Suprapubic skin (tissue), 4 donors: ENCODE measurements at regions not wholly inside any gene's neighbourhood (a gene's known extent, or its start where the extent isn't known, plus 50 kb on each side); places are given as distances from the start of the nearest gene placed in this dataset.

ENCODE experiments used
- DNase-seq, 2 donors: peaks; one replicate each; pipeline ENCODE4 v3.0.0-alpha.2; 2019; ENCODE audit warnings: low spot score in 2 of 2
- H3K27ac ChIP-seq: fragments of 200-600 bp; sonication (generic); one replicate; pipeline ENCODE4 v1.5.1; 2019
- H3K27me3 ChIP-seq: fragments of 200-600 bp; sonication (generic); one replicate; pipeline ENCODE4 v1.5.1; 2019
- H3K36me3 ChIP-seq: fragments of 200-600 bp; sonication (generic); one replicate; pipeline ENCODE4 v1.5.1; 2019
- H3K4me1 ChIP-seq: fragments of 200-600 bp; sonication (generic); one replicate; pipeline ENCODE4 v1.5.1; 2019
- H3K4me3 ChIP-seq: fragments of 200-600 bp; sonication (generic); one replicate; pipeline ENCODE4 v1.5.1; 2019; ENCODE audit warnings: mild to moderate bottlenecking
- H3K9me3 ChIP-seq: fragments of 200-600 bp; sonication (generic); one replicate; pipeline ENCODE4 v1.5.1; 2019
- EP300 ChIP-seq: sonication (generic); formaldehyde crosslinking; IDR thresholded peaks from one replicate; pipeline ENCODE4 v1.6.1; 2017; ENCODE audit warnings: antibody characterized with exemption
- POLR2A ChIP-seq, 2 donors: fragments of 450-650 bp; IDR thresholded peaks; one replicate each; pipeline ENCODE4 v1.6.1; 2017; ENCODE audit warnings: antibody characterized with exemption in 2 of 2, mild to moderate bottlenecking in 2 of 2, moderate library complexity in 2 of 2
- POLR2AphosphoS5 ChIP-seq, 3 donors: sonication (generic); formaldehyde crosslinking; IDR thresholded peaks; one replicate each; pipeline ENCODE4 v1.6.1; 2017; ENCODE audit warnings: antibody characterized with exemption in 3 of 3
- WGBS: methylation state at CpG from one replicate; pipeline ENCODE4 v1.1.5; 2018; 5-methylcytosine and 5-hydroxymethylcytosine counted together
- TF ChIP-seq, protein P1 (sequence below), 2 donors: fragments of 200-600 bp in 1 of 2; fragments of 450-650 bp in 1 of 2; sonication (generic) in 1 of 2; IDR thresholded peaks; one replicate each; pipeline ENCODE4 v1.5.1; 2016 to 2019; ENCODE audit warnings: antibody characterized with exemption in 2 of 2, mild to moderate bottlenecking in 1 of 2, moderate library complexity in 1 of 2

DNA sequence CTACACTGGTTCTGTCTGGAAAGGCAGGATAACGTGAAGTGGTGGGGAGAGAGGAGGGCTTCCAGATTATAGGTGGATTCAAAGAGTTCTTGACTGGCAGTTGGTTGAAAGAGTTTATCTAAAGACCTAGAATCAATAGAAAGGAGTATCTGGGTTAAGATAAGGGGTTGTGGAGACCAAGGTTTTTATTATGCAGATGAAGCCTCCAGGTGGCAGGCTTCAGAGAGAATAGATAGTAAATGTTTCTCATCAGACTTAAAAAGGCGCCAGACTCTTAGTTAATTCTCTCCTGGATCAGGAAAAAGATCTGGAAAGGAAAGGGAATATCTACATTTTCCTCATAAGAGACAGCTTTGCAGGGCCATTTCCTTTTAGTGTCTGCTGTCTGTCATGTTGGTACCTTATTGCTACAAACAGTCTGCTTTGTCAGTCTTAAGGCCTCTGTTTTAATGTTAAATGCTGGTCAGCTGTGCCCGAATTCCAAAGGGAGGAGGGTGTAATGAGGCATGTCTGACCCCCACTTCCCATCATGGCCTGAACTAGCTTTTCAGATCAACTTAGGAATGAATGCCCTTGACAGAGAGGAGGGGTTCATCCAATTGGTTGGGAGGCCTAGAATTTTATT lies 401.3 kb downstream of the FUT8 start:
- no peak for DNase-seq
- TF ChIP-seq POLR2A (IDR thresholded peaks at IDR 0.05): no peak
- TF ChIP-seq POLR2AphosphoS5 (IDR thresholded peaks at IDR 0.05): no peak
- TF ChIP-seq, protein P1, sequence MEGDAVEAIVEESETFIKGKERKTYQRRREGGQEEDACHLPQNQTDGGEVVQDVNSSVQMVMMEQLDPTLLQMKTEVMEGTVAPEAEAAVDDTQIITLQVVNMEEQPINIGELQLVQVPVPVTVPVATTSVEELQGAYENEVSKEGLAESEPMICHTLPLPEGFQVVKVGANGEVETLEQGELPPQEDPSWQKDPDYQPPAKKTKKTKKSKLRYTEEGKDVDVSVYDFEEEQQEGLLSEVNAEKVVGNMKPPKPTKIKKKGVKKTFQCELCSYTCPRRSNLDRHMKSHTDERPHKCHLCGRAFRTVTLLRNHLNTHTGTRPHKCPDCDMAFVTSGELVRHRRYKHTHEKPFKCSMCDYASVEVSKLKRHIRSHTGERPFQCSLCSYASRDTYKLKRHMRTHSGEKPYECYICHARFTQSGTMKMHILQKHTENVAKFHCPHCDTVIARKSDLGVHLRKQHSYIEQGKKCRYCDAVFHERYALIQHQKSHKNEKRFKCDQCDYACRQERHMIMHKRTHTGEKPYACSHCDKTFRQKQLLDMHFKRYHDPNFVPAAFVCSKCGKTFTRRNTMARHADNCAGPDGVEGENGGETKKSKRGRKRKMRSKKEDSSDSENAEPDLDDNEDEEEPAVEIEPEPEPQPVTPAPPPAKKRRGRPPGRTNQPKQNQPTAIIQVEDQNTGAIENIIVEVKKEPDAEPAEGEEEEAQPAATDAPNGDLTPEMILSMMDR (IDR thresholded peaks at IDR 0.05): no peak
- Histone ChIP-seq H3K4me3 (no peak overlapping the region), H3K9me3 (no peaks in the 10 kb centered on the region), H3K27ac (no peak overlapping the region), H3K36me3 (no peaks in the 10 kb centered on the region), H3K27me3 (peaks cover 6% of the 10 kb centered on the region), H3K4me1 (no peaks in the 10 kb centered on the region)
- WGBS: 77% methylated on average over 3 of the region's 3 CpGs

- TF ChIP-seq POLR2AphosphoS5 (IDR thresholded peaks at IDR 0.05): no peak
- no peak for DNase-seq
- no peak overlapping the region for H3K27ac ChIP-seq
- H3K4me3 ChIP-seq: no peak overlapping the region
- no peaks in the 10 kb centered on the region for H3K9me3 ChIP-seq
- no peaks in the 10 kb centered on the region for H3K36me3 ChIP-seq
- H3K4me1 ChIP-seq: no peaks in the 10 kb centered on the region
- WGBS: 100% methylated on average over 4 of the region's 4 CpGs
- peaks cover under 1% of the 10 kb centered on the region for H3K27me3 ChIP-seq
Observed at GRCh38 chr14:65815127-65815526, 402.6 kb downstream of the FUT8 start.

GRCh38 chr14:65817011-65817410 lies 404.5 kb downstream of the FUT8 start:
- no peak overlapping the region for H3K27ac ChIP-seq
- TF ChIP-seq, protein P1 (IDR thresholded peaks at IDR 0.05): no peak
- TF ChIP-seq POLR2A (IDR thresholded peaks at IDR 0.05): no peak
- no peak for TF ChIP-seq EP300
- no peak for TF ChIP-seq POLR2AphosphoS5 (IDR thresholded peaks at IDR 0.05)
- no peaks in the 10 kb centered on the region for H3K9me3 ChIP-seq
- H3K27me3 ChIP-seq: no peaks in the 10 kb centered on the region
- no peaks in the 10 kb centered on the region for H3K4me1 ChIP-seq
- H3K36me3 ChIP-seq: no peaks in the 10 kb centered on the region
- WGBS: 73% methylated on average over 1 of the region's 1 CpG
- H3K4me3 ChIP-seq: no peak overlapping the region
- no peak for DNase-seq

GRCh38 chr14:65819569-65819968 lies 407.0 kb downstream of the FUT8 start:
- no peaks in the 10 kb centered on the region for H3K4me1 ChIP-seq
- DNase-seq: no peak
- H3K9me3 ChIP-seq: no peaks in the 10 kb centered on the region
- H3K36me3 ChIP-seq: no peaks in the 10 kb centered on the region
- TF ChIP-seq, protein P1 (IDR thresholded peaks at IDR 0.05): no peak
- no peak for TF ChIP-seq EP300
- H3K27me3 ChIP-seq: no peaks in the 10 kb centered on the region
- no peak overlapping the region for H3K4me3 ChIP-seq
- 68% methylated on average over 5 of the region's 5 CpGs for WGBS
- H3K27ac ChIP-seq: no peak overlapping the region

DNA sequence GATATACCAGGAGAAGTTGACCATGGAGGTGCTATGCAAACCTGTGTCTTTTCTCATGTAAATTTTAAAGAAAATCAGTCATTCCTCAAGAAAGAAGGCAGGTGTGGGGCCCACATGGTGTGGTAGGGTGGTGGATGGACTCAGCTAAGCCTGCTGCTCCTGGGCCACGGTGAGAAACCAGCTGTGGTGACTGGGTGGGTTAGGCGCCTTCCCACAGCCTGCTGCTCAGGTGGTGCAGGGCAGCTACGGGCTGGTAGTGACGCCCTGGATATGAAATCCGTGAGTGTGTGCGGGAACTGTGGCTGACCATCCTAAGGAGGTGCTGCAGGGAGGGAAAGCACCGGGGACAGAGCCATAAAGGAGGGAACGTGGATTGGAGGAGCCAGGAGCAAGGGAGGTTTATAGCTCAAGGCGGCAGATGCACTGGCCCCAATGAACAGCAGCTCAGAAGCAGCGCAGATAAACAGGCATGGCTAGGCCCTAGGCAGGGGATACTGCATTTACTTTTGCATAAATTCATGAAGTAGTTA lies 408.8 kb downstream of the FUT8 start:
- Histone ChIP-seq H3K27ac (no peak overlapping the region), H3K27me3 (no peaks in the 10 kb centered on the region), H3K4me3 (no peak overlapping the region), H3K4me1 (no peaks in the 10 kb centered on the region), H3K9me3 (no peaks in the 10 kb centered on the region), H3K36me3 (no peaks in the 10 kb centered on the region)
- WGBS: 92% methylated on average over 10 of the region's 10 CpGs
- no peak for TF ChIP-seq POLR2A (IDR thresholded peaks at IDR 0.05)
- TF ChIP-seq, protein P1 (IDR thresholded peaks at IDR 0.05): no peak
- no peak for TF ChIP-seq POLR2AphosphoS5 (IDR thresholded peaks at IDR 0.05)
- TF ChIP-seq EP300: no peak
- no peak for DNase-seq
